ENCODE measurements at regions not wholly inside any gene's neighbourhood (a gene's known extent, or its start where the extent isn't known, plus 50 kb on each side); places are given as distances from the start of the nearest gene placed in this dataset.
"Not testable (repeated sequence)": the region's sequence is repeated elsewhere in the genome, so short reads cannot be mapped to it uniquely, and the experiment has no call there.

DNA sequence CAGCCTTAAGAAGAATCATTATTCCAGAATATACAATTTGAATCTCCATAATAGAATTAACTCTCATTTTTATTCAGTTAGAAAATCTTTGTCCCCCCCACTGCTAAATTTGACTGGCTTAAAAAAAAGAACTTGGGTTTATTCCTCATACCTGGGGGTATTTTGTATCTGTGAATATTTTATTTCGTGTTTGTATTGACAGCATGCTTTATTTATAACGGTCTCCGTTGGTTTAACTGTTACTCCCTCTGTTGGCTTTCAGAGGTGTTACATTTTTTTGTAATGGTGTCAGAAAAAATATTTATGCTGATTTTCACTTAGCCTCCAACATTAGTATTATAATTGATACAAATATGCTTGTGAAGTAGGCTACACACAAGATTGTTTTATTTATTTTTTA, 109.1 kb downstream of the HAUS1 start:
- Mint-ChIP-seq H3K9me3 (no peaks in the 10 kb centered on the region), H3K27ac (peak overlapping the region; percentile 44), H3K36me3 (ENCODE audit: low read depth) (peaks cover 30% of the 10 kb centered on the region), H3K4me1 (peaks cover 63% of the 10 kb centered on the region), H3K4me3 (peak overlapping the region; percentile 22), H3K27me3 (no peaks in the 10 kb centered on the region)
- intact Hi-C loops (cut with micrococcal nuclease), result loop anchor here (1.0 to 5.0 kb wide), 4 partner anchors 14 to 111 kb away; partner anchors contain the start of gene HAUS1
- DNase-seq, result no peak

DNA sequence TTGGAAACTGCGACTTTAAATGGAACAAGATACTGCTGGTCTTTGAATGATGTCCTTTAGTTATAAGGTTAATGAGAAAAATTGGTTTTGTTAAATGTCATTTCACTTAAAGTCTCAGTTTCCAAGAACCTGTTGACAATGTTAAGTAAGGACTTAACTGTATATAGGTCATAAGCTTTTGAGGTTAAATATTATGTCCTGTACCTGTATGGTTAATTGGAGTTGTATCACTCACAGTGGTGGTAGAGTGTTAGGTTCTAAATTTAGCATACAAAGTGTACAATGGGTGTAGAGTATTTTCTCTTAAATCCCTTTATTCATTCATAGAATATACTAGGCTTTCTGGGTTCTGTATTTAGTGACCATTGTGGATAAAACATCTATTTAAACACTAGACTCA, 110.2 kb downstream of the HAUS1 start:
- Mint-ChIP-seq H3K27ac (no peak overlapping the region), H3K36me3 (ENCODE audit: low read depth) (peaks cover 38% of the 10 kb centered on the region)

DNA sequence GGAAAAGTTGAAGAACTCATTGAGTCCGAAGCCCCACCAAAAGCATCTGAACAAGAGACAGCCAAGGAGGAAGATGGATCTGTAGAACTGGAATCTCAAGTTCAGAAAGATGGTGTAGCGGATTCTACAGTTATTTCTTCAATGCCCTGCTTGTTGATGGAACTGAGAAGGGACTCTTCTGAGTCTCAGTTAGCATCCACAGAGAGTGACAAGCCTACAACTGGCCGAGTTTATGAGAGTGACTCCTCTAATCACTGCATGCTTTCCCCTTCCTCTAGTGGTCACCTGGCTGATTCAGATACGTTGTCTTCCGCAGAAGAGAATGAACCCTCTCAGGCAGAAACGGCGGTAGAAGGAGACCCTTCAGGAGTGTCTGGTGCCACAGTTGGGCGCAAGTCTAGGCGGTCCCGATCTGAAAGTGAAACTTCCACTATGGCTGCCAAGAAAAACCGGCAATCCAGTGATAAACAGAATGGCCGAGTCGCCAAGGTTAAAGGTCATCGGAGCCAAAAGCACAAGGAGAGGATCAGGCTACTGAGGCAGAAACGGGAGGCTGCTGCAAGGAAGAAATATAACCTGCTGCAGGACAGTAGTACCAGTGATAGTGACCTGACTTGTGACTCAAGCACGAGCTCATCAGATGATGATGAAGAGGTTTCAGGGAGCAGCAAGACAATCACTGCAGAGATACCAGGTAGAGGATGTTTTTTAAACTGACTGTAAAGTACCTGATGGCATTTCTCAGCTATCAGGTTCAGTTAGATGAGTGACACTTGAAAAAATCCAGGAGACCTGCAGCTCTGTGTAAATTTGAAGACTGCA, 111.9 kb downstream of the HAUS1 start:
- no peaks in the 10 kb centered on the region for H3K9me3 Mint-ChIP-seq
- peak overlapping the region; percentile 29 for H3K27ac Mint-ChIP-seq
- intact Hi-C loops (cut with micrococcal nuclease), result no loop called here
- no peaks in the 10 kb centered on the region for H3K27me3 Mint-ChIP-seq
- H3K4me1 Mint-ChIP-seq, result peaks cover 56% of the 10 kb centered on the region
- H3K36me3 Mint-ChIP-seq (ENCODE audit: low read depth), result peaks cover 38% of the 10 kb centered on the region
- no peak overlapping the region for H3K4me3 Mint-ChIP-seq
- DNase-seq, result no peak

More for the DNA sequence above, 110.2 kb downstream of the HAUS1 start:
- no peaks in the 10 kb centered on the region for H3K27me3 Mint-ChIP-seq
- no peaks in the 10 kb centered on the region for H3K9me3 Mint-ChIP-seq
- peaks cover 60% of the 10 kb centered on the region for H3K4me1 Mint-ChIP-seq
- intact Hi-C loops (cut with micrococcal nuclease), result loop anchor here (5.0 kb wide), 1 partner anchor 112 kb away; the partner anchor contains the start of gene HAUS1
- no peak overlapping the region for H3K4me3 Mint-ChIP-seq
- DNase-seq, result no peak

DNA sequence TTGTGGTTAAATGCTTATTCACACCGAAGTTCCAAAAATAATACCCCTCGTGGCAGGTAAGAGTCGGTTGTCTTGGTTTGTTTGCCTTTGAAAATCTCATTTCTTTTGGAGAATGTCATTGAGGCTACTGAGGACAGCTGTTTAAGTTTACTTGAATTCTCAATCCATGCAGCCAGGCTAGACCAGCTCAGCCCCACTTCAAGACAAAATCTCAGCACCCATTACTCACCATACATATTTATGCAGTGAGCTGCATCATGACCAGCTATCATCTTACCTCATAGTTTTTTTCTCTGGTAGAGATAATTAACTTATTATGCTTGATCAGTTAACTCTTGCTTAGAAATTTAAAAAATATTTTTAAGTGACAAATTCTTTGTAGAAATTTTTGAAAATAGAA, 115.9 kb downstream of the HAUS1 start:
- no peak for DNase-seq
- Mint-ChIP-seq H3K27me3 (no peaks in the 10 kb centered on the region), H3K36me3 (ENCODE audit: low read depth) (peaks cover 40% of the 10 kb centered on the region), H3K4me1 (peaks cover 62% of the 10 kb centered on the region), H3K27ac (no peak overlapping the region), H3K4me3 (no peak overlapping the region), H3K9me3 (no peaks in the 10 kb centered on the region)
- intact Hi-C loops (cut with micrococcal nuclease), result no loop called here

DNA sequence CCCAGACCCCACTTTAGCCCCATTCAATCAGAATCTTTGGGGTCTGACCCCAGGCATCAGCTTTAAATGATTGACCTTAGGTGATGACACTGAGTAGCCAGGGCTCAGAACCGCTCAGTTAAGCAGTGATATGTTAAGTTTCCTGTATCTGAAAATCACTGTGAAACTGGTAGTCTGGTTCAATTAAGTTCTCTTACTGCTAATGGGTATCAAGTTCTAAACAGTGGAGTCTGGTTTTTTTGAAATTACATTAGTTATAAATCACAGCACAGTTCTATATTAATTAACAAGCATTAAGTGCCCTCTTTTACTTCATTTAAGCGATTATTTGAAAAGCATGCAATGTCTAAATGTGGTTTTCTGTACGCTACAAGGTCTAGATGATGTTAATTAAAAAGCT, 117.9 kb downstream of the HAUS1 start:
- no peak overlapping the region for H3K27ac Mint-ChIP-seq
- H3K4me3 Mint-ChIP-seq, result no peak overlapping the region
- H3K9me3 Mint-ChIP-seq, result no peaks in the 10 kb centered on the region
- H3K4me1 Mint-ChIP-seq, result peaks cover 55% of the 10 kb centered on the region
- intact Hi-C loops (cut with micrococcal nuclease), result no loop called here
- DNase-seq, result no peak
- no peaks in the 10 kb centered on the region for H3K27me3 Mint-ChIP-seq
- H3K36me3 Mint-ChIP-seq (ENCODE audit: low read depth), result peaks cover 32% of the 10 kb centered on the region

DNA sequence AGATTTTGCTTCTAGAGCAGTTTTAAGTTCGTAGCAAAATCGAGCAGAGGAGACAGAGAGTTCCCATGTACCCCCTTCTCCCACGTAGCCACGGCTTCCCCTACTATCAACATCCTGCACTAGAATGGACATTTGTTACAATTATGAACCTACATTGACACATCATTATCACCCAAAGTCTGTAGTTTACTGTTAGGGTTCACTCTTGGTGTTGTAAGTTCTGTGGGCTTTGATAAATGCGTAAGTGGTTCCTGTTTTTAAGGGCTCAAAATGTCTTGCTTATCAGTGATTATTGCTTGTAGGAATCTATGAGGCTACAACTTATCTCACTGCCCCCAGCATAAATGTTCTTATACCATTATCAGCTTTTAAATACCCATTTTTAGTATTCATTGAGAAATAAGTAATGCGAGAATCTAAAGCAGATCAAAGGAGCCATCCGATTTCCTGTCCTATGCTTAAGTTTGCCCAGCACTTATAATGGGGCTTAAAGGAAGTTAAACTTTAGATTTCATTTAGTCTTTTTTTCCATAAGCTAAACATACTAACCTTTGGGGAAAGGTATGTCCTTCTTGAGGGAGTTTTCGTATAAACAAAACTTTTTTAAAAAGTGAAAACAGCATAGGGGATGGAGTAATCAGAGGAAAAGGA, 118.7 kb downstream of the HAUS1 start:
- intact Hi-C loops (cut with micrococcal nuclease), result no loop called here
- Mint-ChIP-seq H3K36me3 (ENCODE audit: low read depth) (peaks cover 30% of the 10 kb centered on the region), H3K27ac (peak overlapping the region; percentile 60), H3K27me3 (no peaks in the 10 kb centered on the region), H3K4me1 (peaks cover 55% of the 10 kb centered on the region), H3K9me3 (no peaks in the 10 kb centered on the region), H3K4me3 (peak overlapping the region; percentile 22)
- DNase-seq, result no peak

DNA sequence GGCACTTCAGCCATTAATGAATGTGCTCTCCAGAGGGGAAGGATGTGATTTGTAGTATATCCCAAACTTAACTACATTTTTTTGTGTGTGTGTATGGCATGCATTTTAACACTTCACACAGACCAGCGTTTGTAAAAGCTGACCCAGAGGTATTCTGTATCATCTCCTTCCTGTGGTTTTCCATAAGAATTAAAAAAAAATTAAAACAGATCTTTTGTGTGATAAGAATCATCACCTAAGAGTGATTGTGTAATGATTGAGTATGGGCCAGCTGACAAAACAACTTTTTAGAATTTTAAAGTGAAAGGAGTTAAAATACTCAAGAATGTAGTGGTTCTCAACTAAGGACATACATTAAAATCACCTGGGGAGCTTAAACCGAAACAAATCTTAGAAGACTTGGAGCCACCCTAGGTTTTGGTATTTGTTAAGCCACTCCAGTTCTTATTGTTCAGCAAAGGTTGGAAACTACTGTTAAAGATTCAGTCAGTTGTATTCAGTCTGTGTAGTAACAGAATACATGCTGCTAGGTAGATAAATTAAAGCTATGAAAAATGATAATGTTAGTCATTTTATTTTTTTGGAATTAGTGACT, 120.1 kb downstream of the HAUS1 start:
- intact Hi-C loops (cut with micrococcal nuclease), result no loop called here
- peak overlapping the region; percentile 22 for H3K27ac Mint-ChIP-seq

DNA sequence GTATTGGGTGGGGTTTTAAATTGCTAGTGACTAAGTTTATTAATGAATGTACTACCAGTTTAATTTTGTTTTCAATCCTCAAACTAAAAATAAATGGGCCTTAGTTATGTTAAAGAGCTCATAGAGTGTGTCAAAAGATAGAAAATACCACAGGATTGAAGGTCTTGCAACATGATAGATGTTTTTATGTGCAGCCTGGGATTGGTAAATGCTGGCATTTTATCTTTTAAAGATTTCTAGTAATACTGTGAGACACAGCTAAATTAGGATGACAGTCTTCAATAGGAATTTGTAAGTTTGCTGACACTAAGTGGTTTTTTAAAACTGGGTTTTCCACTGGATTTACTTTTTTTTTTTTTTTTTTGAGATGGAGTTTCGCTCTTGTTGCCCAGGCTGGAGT, 122.3 kb downstream of the HAUS1 start:
- Mint-ChIP-seq H3K27ac (no peak overlapping the region), H3K36me3 (ENCODE audit: low read depth) (peaks cover 15% of the 10 kb centered on the region), H3K9me3 (no peaks in the 10 kb centered on the region), H3K4me3 (no peak overlapping the region), H3K4me1 (peaks cover 39% of the 10 kb centered on the region), H3K27me3 (no peaks in the 10 kb centered on the region)
- intact Hi-C loops (cut with micrococcal nuclease), result no loop called here
- no peak for DNase-seq

More for the DNA sequence above, 120.1 kb downstream of the HAUS1 start:
- Mint-ChIP-seq H3K27me3 (no peaks in the 10 kb centered on the region), H3K4me1 (peaks cover 45% of the 10 kb centered on the region), H3K4me3 (peak overlapping the region; percentile 6), H3K9me3 (no peaks in the 10 kb centered on the region), H3K36me3 (ENCODE audit: low read depth) (peaks cover 19% of the 10 kb centered on the region)
- no peak for DNase-seq

DNA sequence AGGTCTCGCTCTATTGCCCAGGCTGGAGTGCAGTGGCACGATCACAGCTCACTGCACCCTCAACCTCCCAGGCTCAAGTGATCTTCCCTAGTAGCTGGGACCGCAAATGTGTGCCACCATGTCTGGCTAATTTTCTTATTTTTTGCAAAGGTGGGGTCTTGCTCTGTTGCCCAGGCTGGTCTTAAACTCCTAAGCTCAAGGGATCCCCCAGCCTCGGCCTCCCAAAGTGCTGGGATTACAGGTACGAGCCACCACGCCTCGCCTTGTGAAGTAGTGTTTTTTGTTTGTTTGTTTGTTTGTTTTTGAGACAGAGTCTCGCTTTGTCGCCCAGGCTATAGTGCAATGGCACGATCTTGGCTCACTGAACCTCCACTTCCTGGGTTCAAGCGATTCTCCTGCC, 125.5 kb downstream of the HAUS1 start:
- H3K27me3 Mint-ChIP-seq; H3K27ac Mint-ChIP-seq; intact Hi-C loops (cut with micrococcal nuclease); H3K4me3 Mint-ChIP-seq; DNase-seq; H3K9me3 Mint-ChIP-seq: not testable (repeated sequence)
- Mint-ChIP-seq H3K4me1 (peaks cover 19% of the 10 kb centered on the region), H3K36me3 (ENCODE audit: low read depth) (peaks cover 16% of the 10 kb centered on the region)

DNA sequence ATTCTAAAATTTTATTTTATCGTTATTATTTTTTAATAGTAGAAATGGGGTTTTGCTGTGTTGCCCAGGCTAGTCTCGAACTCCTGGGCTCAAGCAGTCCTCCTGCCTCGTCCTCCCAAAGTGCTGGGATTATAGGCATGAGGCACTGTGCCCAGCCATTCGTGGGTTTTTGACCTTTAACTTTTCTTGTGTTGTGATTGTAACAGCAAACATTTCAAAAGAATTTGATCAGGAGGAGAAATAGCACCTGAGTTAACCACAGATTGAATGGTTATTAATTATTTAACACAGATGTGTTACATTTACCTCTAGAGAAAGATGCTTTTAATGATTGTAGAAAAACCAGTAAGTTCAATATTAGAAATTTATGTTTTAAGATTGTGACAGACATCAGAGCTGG, 132.0 kb downstream of the HAUS1 start:
- no peak overlapping the region for H3K4me3 Mint-ChIP-seq
- H3K27ac Mint-ChIP-seq, result no peak overlapping the region
- DNase-seq, result no peak
- no peaks in the 10 kb centered on the region for H3K27me3 Mint-ChIP-seq
- intact Hi-C loops (cut with micrococcal nuclease), result no loop called here
- H3K36me3 Mint-ChIP-seq (ENCODE audit: low read depth), result peaks cover 29% of the 10 kb centered on the region
- H3K9me3 Mint-ChIP-seq, result no peaks in the 10 kb centered on the region
- peaks cover 20% of the 10 kb centered on the region for H3K4me1 Mint-ChIP-seq

DNA sequence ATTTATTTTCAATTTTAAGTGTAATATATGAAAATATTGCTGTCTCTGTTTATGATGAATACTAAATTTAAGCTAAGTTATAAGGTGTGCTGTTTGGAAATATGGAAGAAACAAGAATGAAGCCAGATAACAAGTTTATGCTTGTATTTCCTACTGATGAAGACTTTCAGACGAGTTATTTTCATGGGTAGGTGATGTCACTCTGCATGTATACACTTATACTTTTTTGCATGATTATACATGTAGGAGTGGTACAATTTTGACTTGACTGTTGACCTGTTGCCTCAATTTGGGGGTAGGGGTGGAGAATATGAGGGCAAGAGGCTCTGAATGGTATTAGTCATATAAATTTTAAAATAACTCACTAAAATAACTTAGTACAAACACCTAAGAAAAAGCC, 133.7 kb downstream of the HAUS1 start:
- no peak overlapping the region for H3K27ac Mint-ChIP-seq
- H3K4me3 Mint-ChIP-seq, result no peak overlapping the region
- peaks cover 19% of the 10 kb centered on the region for H3K4me1 Mint-ChIP-seq
- H3K27me3 Mint-ChIP-seq, result no peaks in the 10 kb centered on the region
- peaks cover 32% of the 10 kb centered on the region for H3K36me3 Mint-ChIP-seq (ENCODE audit: low read depth)
- no peaks in the 10 kb centered on the region for H3K9me3 Mint-ChIP-seq
- intact Hi-C loops (cut with micrococcal nuclease), result no loop called here
- DNase-seq, result no peak

DNA sequence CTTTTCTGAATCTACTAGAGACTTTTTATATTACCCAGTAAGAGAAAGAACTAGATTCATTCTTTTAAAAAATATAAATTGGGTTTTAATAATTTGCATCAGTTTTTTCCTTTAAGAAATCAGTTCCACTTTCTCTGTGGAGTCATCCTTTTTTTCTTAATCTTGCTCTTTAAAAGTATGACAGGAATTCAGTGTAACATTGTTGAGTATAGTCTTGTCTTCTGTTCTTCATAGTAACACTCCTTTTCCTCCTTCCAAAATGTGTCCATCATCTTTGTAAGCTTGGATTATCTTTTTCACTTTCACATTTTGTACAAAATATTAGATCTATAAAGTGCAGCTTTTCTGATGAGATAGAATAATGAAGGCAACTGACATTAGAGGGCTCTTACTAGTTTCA, 135.4 kb downstream of the HAUS1 start:
- H3K36me3 Mint-ChIP-seq (ENCODE audit: low read depth), result peaks cover 32% of the 10 kb centered on the region
- H3K9me3 Mint-ChIP-seq, result no peaks in the 10 kb centered on the region

DNA sequence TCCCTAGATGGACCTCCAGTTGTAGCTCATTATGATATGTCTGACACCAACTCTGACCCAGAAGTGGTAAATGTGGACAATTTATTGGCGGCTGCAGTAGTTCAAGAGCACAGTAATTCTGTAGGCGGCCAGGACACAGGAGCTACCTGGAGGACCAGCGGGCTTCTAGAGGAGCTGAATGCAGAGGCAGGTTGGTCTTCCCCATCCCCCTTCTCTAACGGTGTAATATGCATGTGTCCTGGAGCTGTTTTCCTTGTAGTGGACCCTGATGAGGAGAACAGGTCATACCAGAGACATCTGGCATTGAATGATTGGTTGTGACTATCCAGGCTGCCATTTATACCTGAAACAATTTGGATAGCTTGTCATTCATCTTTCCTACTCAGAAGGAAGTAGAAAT, 135.8 kb downstream of the HAUS1 start:
- H3K4me3 Mint-ChIP-seq, result no peak overlapping the region
- H3K9me3 Mint-ChIP-seq, result no peaks in the 10 kb centered on the region
- no peak for DNase-seq
- peaks cover 30% of the 10 kb centered on the region for H3K36me3 Mint-ChIP-seq (ENCODE audit: low read depth)
- H3K27me3 Mint-ChIP-seq, result no peaks in the 10 kb centered on the region
- intact Hi-C loops (cut with micrococcal nuclease), result no loop called here
- peaks cover 20% of the 10 kb centered on the region for H3K4me1 Mint-ChIP-seq
- no peak overlapping the region for H3K27ac Mint-ChIP-seq

More for the DNA sequence above, 135.4 kb downstream of the HAUS1 start:
- H3K27ac Mint-ChIP-seq, result no peak overlapping the region
- no peaks in the 10 kb centered on the region for H3K27me3 Mint-ChIP-seq
- H3K4me1 Mint-ChIP-seq, result peaks cover 22% of the 10 kb centered on the region
- intact Hi-C loops (cut with micrococcal nuclease), result no loop called here
- no peak for DNase-seq
- H3K4me3 Mint-ChIP-seq, result no peak overlapping the region

DNA sequence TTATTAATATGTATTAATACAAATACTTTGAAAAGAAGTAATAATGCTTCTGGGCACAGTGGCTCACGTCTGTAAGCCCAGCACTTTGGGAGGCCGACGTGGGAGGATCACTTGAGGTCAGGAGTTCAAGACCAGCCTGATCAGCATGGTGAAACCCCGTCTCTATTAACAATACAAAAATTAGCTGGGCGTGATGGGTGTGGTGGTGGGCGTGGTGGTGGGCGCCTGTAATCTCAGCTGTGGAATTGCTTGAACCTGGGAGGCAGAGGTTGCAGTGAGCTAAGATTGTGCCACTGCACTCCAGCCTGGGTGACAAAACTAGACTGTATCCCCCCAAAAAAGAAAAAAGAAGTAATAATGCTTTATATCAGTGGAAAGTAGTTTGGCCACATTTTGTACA, 137.2 kb downstream of the HAUS1 start:
- intact Hi-C loops (cut with micrococcal nuclease); DNase-seq; H3K27ac Mint-ChIP-seq: not testable (repeated sequence)

More for the DNA sequence above, 137.2 kb downstream of the HAUS1 start:
- H3K36me3 Mint-ChIP-seq (ENCODE audit: low read depth), result peaks cover 28% of the 10 kb centered on the region
- H3K4me3 Mint-ChIP-seq, H3K9me3 Mint-ChIP-seq, H3K27me3 Mint-ChIP-seq: not testable (repeated sequence)
- peaks cover 21% of the 10 kb centered on the region for H3K4me1 Mint-ChIP-seq
